Lower leg skin (tissue), 3 donors: ENCODE measurements at regions not wholly inside any gene's neighbourhood (a gene's known extent, or its start where the extent isn't known, plus 50 kb on each side); places are given as distances from the start of the nearest gene placed in this dataset.
"Not testable (repeated sequence)": the region's sequence is repeated elsewhere in the genome, so short reads cannot be mapped to it uniquely, and the experiment has no call there.

Source experiments
- POLR2A ChIP-seq, 2 donors: fragments of 450-650 bp; IDR thresholded peaks; one replicate each; pipeline ENCODE4 v1.6.1; 2016 to 2017; ENCODE audit warnings: antibody characterized with exemption in 2 of 2, mild to moderate bottlenecking in 1 of 2, moderate library complexity in 1 of 2
- TF ChIP-seq, protein P1 (sequence below), 3 donors: fragments of 450-650 bp; IDR thresholded peaks; one replicate each; pipeline ENCODE4 v1.5.1; 2016; ENCODE audit warnings: antibody characterized with exemption in 3 of 3, mild to moderate bottlenecking in 3 of 3, moderate library complexity in 2 of 3

DNA sequence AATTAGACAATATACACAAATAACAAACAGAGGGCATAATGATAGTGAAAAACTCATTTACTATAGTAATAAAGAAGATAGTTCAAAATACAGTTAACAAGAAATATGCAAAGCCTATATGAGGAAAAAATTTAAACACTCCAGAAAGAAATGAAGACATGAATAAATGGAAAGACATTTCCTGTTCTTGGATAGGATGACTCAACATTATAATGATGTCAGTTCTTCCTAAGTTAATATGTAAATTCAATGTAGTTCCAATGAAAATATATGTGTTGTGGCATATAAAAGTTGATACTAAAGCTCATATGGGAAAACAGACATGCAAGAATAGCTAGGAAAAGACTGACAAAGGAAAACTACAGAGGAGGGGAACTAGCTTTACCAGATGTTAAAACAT is 63.5 kb downstream of the SYT15B start:
- TF ChIP-seq, protein P1, sequence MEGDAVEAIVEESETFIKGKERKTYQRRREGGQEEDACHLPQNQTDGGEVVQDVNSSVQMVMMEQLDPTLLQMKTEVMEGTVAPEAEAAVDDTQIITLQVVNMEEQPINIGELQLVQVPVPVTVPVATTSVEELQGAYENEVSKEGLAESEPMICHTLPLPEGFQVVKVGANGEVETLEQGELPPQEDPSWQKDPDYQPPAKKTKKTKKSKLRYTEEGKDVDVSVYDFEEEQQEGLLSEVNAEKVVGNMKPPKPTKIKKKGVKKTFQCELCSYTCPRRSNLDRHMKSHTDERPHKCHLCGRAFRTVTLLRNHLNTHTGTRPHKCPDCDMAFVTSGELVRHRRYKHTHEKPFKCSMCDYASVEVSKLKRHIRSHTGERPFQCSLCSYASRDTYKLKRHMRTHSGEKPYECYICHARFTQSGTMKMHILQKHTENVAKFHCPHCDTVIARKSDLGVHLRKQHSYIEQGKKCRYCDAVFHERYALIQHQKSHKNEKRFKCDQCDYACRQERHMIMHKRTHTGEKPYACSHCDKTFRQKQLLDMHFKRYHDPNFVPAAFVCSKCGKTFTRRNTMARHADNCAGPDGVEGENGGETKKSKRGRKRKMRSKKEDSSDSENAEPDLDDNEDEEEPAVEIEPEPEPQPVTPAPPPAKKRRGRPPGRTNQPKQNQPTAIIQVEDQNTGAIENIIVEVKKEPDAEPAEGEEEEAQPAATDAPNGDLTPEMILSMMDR (IDR thresholded peaks at IDR 0.05) = not testable (repeated sequence)
- TF ChIP-seq POLR2A (IDR thresholded peaks at IDR 0.05) = not testable (repeated sequence)
